Endothelial cell of umbilical vein (primary cell): ENCODE measurements at regions not wholly inside any gene's neighbourhood (a gene's known extent, or its start where the extent isn't known, plus 50 kb on each side); places are given as distances from the start of the nearest gene placed in this dataset.

Source experiments
- BruUV-seq: library from RNA; stranded (reverse); fragments of 400-500 nt; replicated peaks from 2 replicates; lab custom pipeline; 2021; lab: Mats Ljungman, UMichigan
- CTCF ChIA-PET: fragments of 300-600, 350-600 bp; sonication (Branson Sonifier 250); formaldehyde crosslinking; loops from one replicate; lab custom pipeline; 2021; ENCODE audit warnings: antibody characterized with exemption, inconsistent platforms; lab: Charles Lee
- POLR2A ChIA-PET: fragments of 300-600, 350-600 bp; sonication (Branson Sonifier 250); formaldehyde crosslinking; loops from one replicate; lab custom pipeline; 2021; ENCODE audit warnings: antibody characterized with exemption, inconsistent platforms; lab: Charles Lee
- DNase-seq: peaks from one replicate; pipeline ENCODE4 v3.0.0-alpha.2; 2011; ENCODE audit warnings: low read depth, low spot score
- FAIRE-seq: peaks from 2 replicates; lab custom pipeline; 2011; peaks lifted over from hg19 to GRCh38; lab: Jason Lieb, UNC
- H2AFZ ChIP-seq: 2 replicates; pipeline ENCODE4 v1.6.0; 2012; ENCODE audit warnings: low read depth, low read length, control low read depth, inconsistent platforms
- H3K27ac ChIP-seq: 2 replicates; pipeline ENCODE4 v1.5.1; 2011; ENCODE audit warnings: low read depth, mild to moderate bottlenecking, control low read depth, low read length, moderate library complexity; ENCODE audit not compliant: insufficient read depth
- H3K27me3 ChIP-seq, 2 experiments: 2 replicates each; pipeline versions ENCODE4 v1.6.0 to v1.6.1; 2011; ENCODE audit warnings: low read length in 2 of 2, mixed read lengths in 1 of 2; ENCODE audit not compliant: control insufficient read depth in 2 of 2, insufficient read depth in 2 of 2
- H3K36me3 ChIP-seq, 2 experiments: 2 replicates in 1 of 2; 3 replicates in 1 of 2; pipeline ENCODE4 v1.5.1; 2011; ENCODE audit warnings: low read length in 2 of 2, mild to moderate bottlenecking in 1 of 2, moderate library complexity in 1 of 2; ENCODE audit not compliant: control insufficient read depth in 2 of 2, insufficient read depth in 2 of 2; ENCODE audit errors: extremely low read depth in 1 of 2
- H3K4me1 ChIP-seq: 3 replicates; pipeline ENCODE4 v1.5.1; 2011; ENCODE audit warnings: mild to moderate bottlenecking, low read length; ENCODE audit not compliant: control insufficient read depth, insufficient read depth; ENCODE audit errors: extremely low read depth
- H3K4me2 ChIP-seq: 2 replicates; pipeline ENCODE4 v1.6.1; 2011; ENCODE audit warnings: low read length, control low read depth, mixed read lengths; ENCODE audit not compliant: insufficient read depth
- H3K4me3 ChIP-seq, 3 experiments: fragments of 200-600 bp in 1 of 3; sonication (generic), shearing (Covaris generic) in 1 of 3; replicated peaks in 1 of 3; 2 replicates each; pipeline ENCODE4 v1.5.1; 2011 to 2016; ENCODE audit warnings: control low read depth in 3 of 3, low read length in 3 of 3, mild to moderate bottlenecking in 2 of 3, inconsistent platforms in 1 of 3, low read depth in 1 of 3, moderate library complexity in 1 of 3; ENCODE audit not compliant: insufficient read depth in 1 of 3
- H3K79me2 ChIP-seq: 2 replicates; pipeline ENCODE4 v1.6.0; 2012; ENCODE audit warnings: low read length, inconsistent platforms; ENCODE audit not compliant: control insufficient read depth, insufficient read depth
- H3K9ac ChIP-seq: replicated peaks from 2 replicates; pipeline ENCODE3; 2011; ENCODE audit warnings: low read length, control low read depth; ENCODE audit not compliant: insufficient read depth; ENCODE audit errors: extremely low read depth
- H3K9me1 ChIP-seq: replicated peaks from 3 replicates; pipeline ENCODE4 v1.6.0; 2011; ENCODE audit warnings: mild to moderate bottlenecking, low read length; ENCODE audit not compliant: control insufficient read depth, insufficient read depth; ENCODE audit errors: extremely low read depth
- H3K9me3 ChIP-seq: replicated peaks from 2 replicates; pipeline ENCODE4 v1.5.1; 2012; ENCODE audit warnings: low read length, inconsistent platforms; ENCODE audit not compliant: control insufficient read depth, insufficient read depth
- H4K20me1 ChIP-seq: replicated peaks from 2 replicates; pipeline ENCODE3; 2011; ENCODE audit warnings: mild to moderate bottlenecking, low read length; ENCODE audit not compliant: control insufficient read depth, insufficient read depth; ENCODE audit errors: extremely low read depth
- EZH2 ChIP-seq: IDR thresholded peaks from 2 replicates; pipeline ENCODE4 v1.6.1; 2012; ENCODE audit warnings: borderline replicate concordance, low read depth, mild to moderate bottlenecking, moderate library complexity, low read length, inconsistent platforms; ENCODE audit not compliant: severe bottlenecking
- FOS ChIP-seq: IDR thresholded peaks from 2 replicates; pipeline ENCODE4 v1.6.1; 2011; ENCODE audit warnings: mild to moderate bottlenecking, low read length, moderate library complexity, borderline replicate concordance; ENCODE audit not compliant: insufficient read depth
- GATA2 ChIP-seq: IDR thresholded peaks from 2 replicates; pipeline ENCODE4 v1.7.0; 2011; ENCODE audit warnings: low read depth, mild to moderate bottlenecking, moderate library complexity, mixed read lengths, low read length; ENCODE audit not compliant: insufficient read length, insufficient read depth
- JUN ChIP-seq: IDR thresholded peaks from 2 replicates; pipeline ENCODE4 v1.6.1; 2011; ENCODE audit warnings: borderline replicate concordance, low read depth; ENCODE audit not compliant: insufficient read length, insufficient read depth
- MYC ChIP-seq: IDR thresholded peaks from one replicate; pipeline ENCODE4 v1.6.1; 2011; ENCODE audit warnings: mild to moderate bottlenecking, low read depth, low read length
- POLR2A ChIP-seq: IDR thresholded peaks from 2 replicates; pipeline ENCODE4 v1.6.1; 2012; ENCODE audit warnings: low read depth, mild to moderate bottlenecking, control low read depth, low read length
- POLR2AphosphoS5 ChIP-seq: IDR thresholded peaks from 2 replicates; pipeline ENCODE4 v1.6.1; 2012; ENCODE audit warnings: low read depth, mild to moderate bottlenecking, control low read depth, low read length, moderate library complexity; ENCODE audit not compliant: insufficient read depth
- dilution Hi-C: fragments of 300-500 bp; cut with MboI; formaldehyde crosslinking; loops from one replicate; pipeline ENCODE4 v1.15.0; 2019; ENCODE audit warnings: low sequenced_read_pairs; ENCODE audit not compliant: extremely low pct_ligation_motif_present
- intact Hi-C: fragments of 100-400 bp; cut with micrococcal nuclease; formaldehyde crosslinking; loops from one replicate; pipeline ENCODE4 v1.10.0; 2022
- TF ChIP-seq, protein P1 (sequence below), 2 donors: IDR thresholded peaks; 1 replicate in 1 of 2; 2 replicates in 1 of 2; pipeline ENCODE4 v1.5.1; 2011; ENCODE audit warnings: low read length in 2 of 2, mild to moderate bottlenecking in 2 of 2, moderate library complexity in 2 of 2, control low read depth in 1 of 2, inconsistent platforms in 1 of 2, low read depth in 1 of 2; ENCODE audit not compliant: insufficient read depth in 1 of 2; ENCODE audit errors: extremely low read depth in 1 of 2

- H3K27ac ChIP-seq = no peak overlapping the region
- TF ChIP-seq EZH2 (no peak), POLR2AphosphoS5 (no peak), GATA2 (no peak), JUN (no peak), FOS (no peak), POLR2A (no peak), MYC (no peak)
- peaks cover 3% of the 10 kb centered on the region for H3K4me1 ChIP-seq
- H3K27me3 ChIP-seq = peaks cover 0 to 2% of the 10 kb centered on the region in 2 experiments
- no peak overlapping the region for H2AFZ ChIP-seq
- H3K79me2 ChIP-seq = no peaks in the 10 kb centered on the region
- H3K4me3 ChIP-seq = no peak overlapping the region
- H3K9ac ChIP-seq = no peak overlapping the region
- dilution Hi-C loops (no loop called here), intact Hi-C loops (no loop called here)
- FAIRE-seq = no peak
- no peaks in the 10 kb centered on the region for H3K36me3 ChIP-seq
- POLR2A ChIA-PET = no interaction called here
- no peaks in the 10 kb centered on the region for H4K20me1 ChIP-seq
- no TSS peak for BruUV-seq
- CTCF ChIA-PET = interaction anchor here (1.1 kb wide), 1 partner anchor 28 kb away, joined by 3 read pairs; no protein-coding TSS in a partner anchor
- no peak overlapping the region for H3K4me2 ChIP-seq
- DNase-seq = no peak
- no peaks in the 10 kb centered on the region for H3K9me3 ChIP-seq
- H3K9me1 ChIP-seq = no peaks in the 10 kb centered on the region
These were observed 193.8 kb downstream of the FBXO8 start for GRCh38 chr4:174089711-174090110.

DNA sequence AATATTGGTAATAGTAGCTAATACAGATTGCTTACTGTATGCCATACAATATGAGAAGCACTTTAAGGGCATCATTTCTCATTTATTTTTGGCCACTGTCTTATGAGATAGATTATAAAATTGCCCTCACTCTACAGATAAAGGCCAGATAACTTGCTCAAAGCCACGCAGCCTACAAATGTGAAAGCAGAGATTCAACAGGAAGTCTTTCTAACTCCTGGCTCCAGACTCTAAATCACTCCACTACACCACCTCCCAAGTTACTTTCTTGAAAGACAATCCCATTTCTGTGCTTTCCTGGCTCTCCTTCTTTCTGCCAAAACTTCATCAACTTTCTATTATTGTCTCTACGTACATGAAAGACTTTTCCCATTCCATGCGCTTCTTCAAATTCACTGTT is 194.7 kb downstream of the FBXO8 start:
- Histone ChIP-seq H2AFZ (no peak overlapping the region), H3K4me2 (no peak overlapping the region), H3K36me3 (no peaks in the 10 kb centered on the region), H3K9me3 (no peaks in the 10 kb centered on the region), H3K27me3 (peaks cover 0 to 2% of the 10 kb centered on the region in 2 experiments), H3K9me1 (no peaks in the 10 kb centered on the region), H4K20me1 (no peaks in the 10 kb centered on the region), H3K4me1 (peaks cover 8% of the 10 kb centered on the region), H3K79me2 (no peaks in the 10 kb centered on the region), H3K27ac (no peak overlapping the region), H3K9ac (no peak overlapping the region), H3K4me3 (no peak overlapping the region)
- no peak for DNase-seq
- dilution Hi-C loops = no loop called here
- TF ChIP-seq POLR2AphosphoS5 = no peak
- TF ChIP-seq GATA2 = no peak
- TF ChIP-seq, protein P1, sequence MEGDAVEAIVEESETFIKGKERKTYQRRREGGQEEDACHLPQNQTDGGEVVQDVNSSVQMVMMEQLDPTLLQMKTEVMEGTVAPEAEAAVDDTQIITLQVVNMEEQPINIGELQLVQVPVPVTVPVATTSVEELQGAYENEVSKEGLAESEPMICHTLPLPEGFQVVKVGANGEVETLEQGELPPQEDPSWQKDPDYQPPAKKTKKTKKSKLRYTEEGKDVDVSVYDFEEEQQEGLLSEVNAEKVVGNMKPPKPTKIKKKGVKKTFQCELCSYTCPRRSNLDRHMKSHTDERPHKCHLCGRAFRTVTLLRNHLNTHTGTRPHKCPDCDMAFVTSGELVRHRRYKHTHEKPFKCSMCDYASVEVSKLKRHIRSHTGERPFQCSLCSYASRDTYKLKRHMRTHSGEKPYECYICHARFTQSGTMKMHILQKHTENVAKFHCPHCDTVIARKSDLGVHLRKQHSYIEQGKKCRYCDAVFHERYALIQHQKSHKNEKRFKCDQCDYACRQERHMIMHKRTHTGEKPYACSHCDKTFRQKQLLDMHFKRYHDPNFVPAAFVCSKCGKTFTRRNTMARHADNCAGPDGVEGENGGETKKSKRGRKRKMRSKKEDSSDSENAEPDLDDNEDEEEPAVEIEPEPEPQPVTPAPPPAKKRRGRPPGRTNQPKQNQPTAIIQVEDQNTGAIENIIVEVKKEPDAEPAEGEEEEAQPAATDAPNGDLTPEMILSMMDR (IDR thresholded peaks at IDR 0.05; ENCODE audit: extremely low read depth in 1 of 2, insufficient read depth in 1 of 2, low read depth in 1 of 2, low read length in 2 of 2) = no peak
- no peak for TF ChIP-seq MYC
- no peak for TF ChIP-seq FOS
- no peak for FAIRE-seq
- POLR2A ChIA-PET = no interaction called here
- CTCF ChIA-PET = no interaction called here
- intact Hi-C loops = no loop called here
- BruUV-seq = no TSS peak
